ENCODE measurements at regions not wholly inside any gene's neighbourhood (a gene's known extent, or its start where the extent isn't known, plus 50 kb on each side); places are given as distances from the start of the nearest gene placed in this dataset.
"Not testable (repeated sequence)": the region's sequence is repeated elsewhere in the genome, so short reads cannot be mapped to it uniquely, and the experiment has no call there.

DNA sequence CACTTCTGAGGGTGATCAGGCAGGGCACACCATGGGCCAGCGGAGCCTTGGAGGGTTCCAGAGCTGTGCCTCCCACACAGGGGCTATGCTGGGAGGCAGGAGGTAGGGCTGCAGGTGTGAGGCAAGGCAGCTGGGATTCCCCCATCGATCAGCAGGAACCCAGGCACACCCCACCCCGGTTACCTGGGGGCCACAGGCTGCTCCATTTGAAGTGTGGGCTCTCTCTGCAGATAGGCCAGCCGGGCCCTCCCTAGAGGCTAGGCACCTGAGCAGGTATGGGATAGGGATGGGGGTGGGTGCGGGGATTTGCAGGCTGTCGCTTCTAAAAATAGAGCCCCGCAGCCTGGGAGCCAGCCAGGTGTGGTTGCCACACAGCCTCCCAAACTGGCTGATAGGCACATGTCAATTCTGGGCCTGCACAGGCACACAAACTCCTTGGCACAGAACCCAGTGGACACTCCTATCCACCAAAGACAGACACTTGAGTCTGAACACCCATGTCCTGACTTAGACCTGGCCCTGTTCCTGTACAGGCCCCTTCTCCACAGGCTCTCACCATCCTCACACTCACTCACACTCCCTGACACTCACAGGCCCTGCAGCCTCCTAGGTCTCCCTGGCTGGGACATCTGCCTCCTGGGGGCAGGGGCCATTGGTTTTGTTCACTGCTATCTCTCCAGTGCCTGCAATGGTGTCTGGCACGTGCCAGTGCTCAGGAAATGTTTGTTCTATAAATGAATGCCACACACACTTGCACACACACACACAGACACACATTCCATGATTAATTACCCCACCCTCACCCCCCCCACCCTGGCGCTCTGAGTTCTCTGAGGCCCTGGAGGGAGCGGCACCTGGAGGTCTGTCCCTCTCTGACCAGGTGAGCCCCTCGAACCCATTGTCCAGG, 73.4 kb downstream of the ZFP36L2 start:
- in situ Hi-C loops (cut with HindIII; ENCODE audit: low pct_unique_long_range_greater_than_20kb, low sequenced_read_pairs) = no loop called here
- no peak for DNase-seq (ENCODE audit: low read depth, low spot score)

- no peak for DNase-seq (ENCODE audit: low read depth, low spot score)
- in situ Hi-C loops (cut with HindIII; ENCODE audit: low pct_unique_long_range_greater_than_20kb, low sequenced_read_pairs) = no loop called here
These were observed 74.2 kb downstream of the ZFP36L2 start for GRCh38 chr2:43152186-43152585.

GRCh38 chr2:43149482-43150107, 76.8 kb downstream of the ZFP36L2 start:
- DNase-seq (ENCODE audit: low read depth, low spot score) = no peak
- in situ Hi-C loops (cut with HindIII; ENCODE audit: low pct_unique_long_range_greater_than_20kb, low sequenced_read_pairs) = no loop called here

DNA sequence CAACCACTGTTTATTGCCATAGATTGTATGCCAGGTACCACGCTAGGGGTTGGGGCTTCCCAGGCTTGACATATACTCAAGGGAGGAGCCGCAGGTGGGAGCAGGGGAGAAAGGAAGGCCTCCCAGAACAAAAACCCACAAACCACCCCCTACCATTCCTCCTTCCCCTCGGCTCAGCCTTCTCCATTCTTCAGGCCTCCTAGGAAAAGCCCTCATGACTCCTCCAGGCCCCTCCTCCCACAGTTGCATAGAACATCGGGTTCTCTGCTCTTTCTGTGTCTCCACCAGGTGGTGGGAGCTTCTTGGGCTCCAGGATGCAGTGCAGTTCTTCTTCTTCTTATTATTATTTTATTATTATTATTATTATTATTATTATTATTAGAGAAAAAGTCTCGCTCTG, 80.3 kb downstream of the ZFP36L2 start:
- no peak for DNase-seq (ENCODE audit: low read depth, low spot score)
- in situ Hi-C loops (cut with HindIII; ENCODE audit: low pct_unique_long_range_greater_than_20kb, low sequenced_read_pairs) = no loop called here

- in situ Hi-C loops (cut with HindIII; ENCODE audit: low pct_unique_long_range_greater_than_20kb, low sequenced_read_pairs) = no loop called here
- peak; percentile 54 for DNase-seq (ENCODE audit: low read depth, low spot score)
These were observed 82.1 kb downstream of the ZFP36L2 start for GRCh38 chr2:43144263-43144662.

- in situ Hi-C loops (cut with HindIII; ENCODE audit: low pct_unique_long_range_greater_than_20kb, low sequenced_read_pairs) = no loop called here
- no peak for DNase-seq (ENCODE audit: low read depth, low spot score)
These were observed 82.7 kb downstream of the ZFP36L2 start for GRCh38 chr2:43143756-43144155.

- in situ Hi-C loops (cut with HindIII; ENCODE audit: low pct_unique_long_range_greater_than_20kb, low sequenced_read_pairs) = no loop called here
- peak; percentile 33 for DNase-seq (ENCODE audit: low read depth, low spot score)
These were observed 83.4 kb downstream of the ZFP36L2 start for GRCh38 chr2:43142921-43143438.

DNA sequence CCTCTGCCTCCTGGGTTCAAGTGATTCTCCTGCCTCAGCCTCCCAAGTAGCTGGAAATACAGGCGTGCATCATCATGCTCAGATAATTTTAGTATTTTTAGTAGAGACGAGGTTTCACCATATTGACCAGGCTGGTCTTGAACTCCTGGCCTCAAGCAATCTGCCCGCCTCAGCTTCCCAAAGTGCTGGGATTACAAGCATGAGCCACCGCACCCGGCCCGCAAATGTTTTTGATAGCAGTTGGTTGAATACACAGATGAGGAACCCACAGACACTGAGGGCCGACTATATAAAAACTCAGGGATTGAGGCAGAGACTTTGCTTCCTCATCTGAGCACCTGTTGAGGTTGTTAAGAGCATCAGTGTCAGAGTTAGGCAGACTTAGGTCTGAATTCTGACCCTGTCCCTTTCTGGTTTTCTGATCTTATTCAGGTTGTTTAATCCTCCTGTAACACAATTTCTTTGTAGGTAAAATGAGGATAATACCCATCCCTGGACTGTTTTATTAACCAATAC, 84.7 kb downstream of the ZFP36L2 start:
- in situ Hi-C loops (cut with HindIII; ENCODE audit: low pct_unique_long_range_greater_than_20kb, low sequenced_read_pairs); DNase-seq (ENCODE audit: low read depth, low spot score): not testable (repeated sequence)

DNA sequence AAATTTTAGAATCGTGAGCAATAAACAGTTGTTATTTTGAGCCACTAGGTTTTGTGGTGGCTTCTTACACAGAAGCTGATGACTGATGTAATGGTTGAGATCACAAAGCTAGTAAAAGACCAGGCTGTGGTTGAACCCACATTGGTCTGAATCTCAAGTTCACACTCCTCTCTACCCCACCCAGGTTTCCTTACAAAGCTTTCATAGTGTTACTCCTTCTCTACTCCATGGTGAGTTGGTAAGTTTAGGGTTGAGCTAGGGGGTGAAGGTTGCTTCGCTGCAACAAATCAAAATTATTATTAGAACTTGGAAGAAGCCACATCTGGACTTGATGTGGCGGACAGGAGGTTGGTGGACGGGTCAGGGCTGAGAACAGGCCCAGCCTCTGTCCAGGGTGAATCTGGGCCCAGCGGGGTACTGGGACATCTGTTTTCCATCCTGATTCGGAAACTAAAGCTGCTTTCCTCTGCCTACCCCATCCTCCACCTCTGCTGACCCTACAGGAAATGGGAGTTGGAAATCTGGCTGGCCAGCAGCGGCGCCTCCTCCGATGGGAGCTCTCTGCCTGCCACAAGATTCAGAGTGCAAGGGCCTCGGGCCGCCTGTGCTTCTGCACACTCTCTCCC, 86.3 kb downstream of the ZFP36L2 start:
- no peak for DNase-seq (ENCODE audit: low read depth, low spot score)
- in situ Hi-C loops (cut with HindIII; ENCODE audit: low pct_unique_long_range_greater_than_20kb, low sequenced_read_pairs) = no loop called here

- DNase-seq (ENCODE audit: low read depth, low spot score) = no peak
- in situ Hi-C loops (cut with HindIII; ENCODE audit: low pct_unique_long_range_greater_than_20kb, low sequenced_read_pairs) = no loop called here
These were observed 86.9 kb downstream of the ZFP36L2 start for GRCh38 chr2:43139501-43139900.

DNA sequence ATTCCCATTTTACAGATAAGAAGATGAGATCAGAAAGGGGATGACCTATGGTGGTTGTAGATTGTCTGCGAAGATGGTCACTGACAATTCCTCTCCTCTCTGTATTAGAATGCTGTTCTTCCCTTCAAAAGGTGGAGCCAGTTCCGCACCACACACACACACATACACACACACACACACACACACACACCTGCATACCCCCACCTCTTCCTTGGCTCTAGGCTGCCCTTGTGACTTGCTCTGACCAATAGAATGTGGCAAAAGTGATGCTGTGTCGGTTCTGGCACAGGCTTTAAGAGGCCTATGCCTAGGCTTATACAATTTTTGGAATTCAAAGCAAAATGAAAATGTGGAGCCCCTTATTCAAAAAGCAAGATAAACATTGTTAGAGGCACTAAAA, 88.0 kb downstream of the ZFP36L2 start:
- in situ Hi-C loops (cut with HindIII; ENCODE audit: low pct_unique_long_range_greater_than_20kb, low sequenced_read_pairs) = no loop called here
- DNase-seq (ENCODE audit: low read depth, low spot score) = no peak

DNA sequence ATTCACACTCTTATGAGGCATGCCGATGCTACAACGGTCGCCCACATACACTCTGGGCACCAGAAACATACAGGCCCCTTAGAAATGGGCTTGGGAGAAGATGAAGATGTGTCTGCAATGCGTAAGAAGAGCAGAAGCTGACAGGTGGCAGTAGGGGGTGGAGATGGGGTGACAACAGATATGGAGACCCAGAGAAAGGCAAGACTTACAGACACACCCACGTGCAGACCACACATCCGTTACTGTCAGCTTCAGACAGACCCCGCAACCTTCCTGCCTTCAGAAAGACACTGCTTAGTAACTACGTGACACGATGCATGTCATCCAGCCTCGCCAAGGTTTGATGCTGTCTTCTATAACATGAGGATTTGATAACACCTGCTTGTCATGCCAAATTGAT, 89.5 kb downstream of the ZFP36L2 start:
- DNase-seq (ENCODE audit: low read depth, low spot score) = no peak
- in situ Hi-C loops (cut with HindIII; ENCODE audit: low pct_unique_long_range_greater_than_20kb, low sequenced_read_pairs) = no loop called here

DNA sequence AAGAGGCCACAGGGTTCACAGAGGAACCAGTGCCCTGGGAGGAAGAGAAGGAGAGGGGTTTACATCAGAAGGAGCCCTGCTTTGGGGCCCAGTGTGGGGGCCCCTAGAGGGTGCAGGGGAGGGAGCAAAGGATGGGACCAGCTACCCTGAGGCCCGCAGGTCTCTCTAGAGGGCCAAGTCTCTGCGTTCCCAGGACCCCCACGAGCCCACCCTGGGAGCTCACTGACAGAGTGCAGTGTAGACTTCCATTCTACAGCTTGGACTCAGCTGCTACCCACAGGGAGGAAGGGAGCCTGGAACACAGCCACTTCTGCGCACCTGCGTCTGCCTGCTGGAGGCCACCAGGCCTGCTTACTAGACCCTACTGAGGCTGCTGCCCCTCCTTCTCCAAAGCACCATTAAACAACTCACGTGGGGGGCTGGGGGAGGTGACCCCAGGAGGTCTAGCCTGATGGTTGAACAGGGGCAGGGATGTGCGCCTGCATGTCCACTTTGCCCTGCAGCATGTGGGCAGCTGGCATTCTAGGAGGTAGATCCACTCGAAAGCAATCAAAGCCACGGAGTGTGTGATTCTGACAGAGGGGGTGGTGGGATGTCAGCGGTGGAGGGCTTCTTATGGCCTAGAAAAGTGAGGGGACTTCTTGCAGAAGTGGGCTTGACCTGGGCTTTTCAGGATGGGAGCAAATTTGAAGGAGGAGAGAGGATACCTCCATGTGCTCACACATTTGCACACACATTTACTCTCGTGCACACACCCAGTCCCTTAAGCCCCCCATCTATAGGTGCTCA, 90.2 kb downstream of the ZFP36L2 start:
- DNase-seq (ENCODE audit: low read depth, low spot score) = no peak
- in situ Hi-C loops (cut with HindIII; ENCODE audit: low pct_unique_long_range_greater_than_20kb, low sequenced_read_pairs) = no loop called here

DNA sequence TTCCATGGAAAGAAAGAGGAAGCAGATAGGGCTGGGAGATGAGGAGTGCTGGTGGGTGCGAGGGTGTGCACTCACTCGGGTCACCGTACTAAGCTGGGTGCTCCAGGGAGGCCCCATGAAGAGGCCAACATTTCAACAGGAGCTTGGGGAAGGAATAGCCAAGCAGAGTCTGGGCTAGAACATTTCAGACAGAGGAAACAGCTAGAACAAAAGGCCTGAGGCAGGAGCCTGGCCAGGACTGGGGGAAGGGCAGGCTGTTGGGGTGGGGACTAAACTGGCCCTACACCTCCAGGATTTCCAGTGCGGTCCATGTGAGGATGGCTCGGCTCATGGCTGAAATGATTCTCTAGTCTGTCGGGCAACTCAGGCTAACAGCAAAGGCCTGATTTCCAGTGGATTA, 90.8 kb downstream of the ZFP36L2 start:
- no peak for DNase-seq (ENCODE audit: low read depth, low spot score)
- in situ Hi-C loops (cut with HindIII; ENCODE audit: low pct_unique_long_range_greater_than_20kb, low sequenced_read_pairs) = no loop called here

DNA sequence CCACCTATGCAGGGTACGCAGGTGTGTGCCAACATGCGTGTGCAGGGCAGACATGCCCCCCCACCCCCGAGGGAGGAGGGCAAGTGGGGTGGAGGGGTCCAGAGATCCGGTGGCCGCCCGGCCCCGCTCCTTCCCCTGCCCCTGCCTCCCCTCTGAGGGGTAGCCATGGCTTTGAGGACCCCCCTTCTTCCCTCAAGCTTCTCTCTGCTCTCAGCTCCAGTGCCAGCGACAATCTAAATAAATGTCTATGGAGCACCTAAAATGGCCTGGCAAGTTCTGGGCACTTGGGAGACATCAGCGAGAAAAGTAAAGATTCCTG, 91.9 kb downstream of the ZFP36L2 start:
- in situ Hi-C loops (cut with HindIII; ENCODE audit: low pct_unique_long_range_greater_than_20kb, low sequenced_read_pairs) = no loop called here

GRCh38 chr2:43133708-43134570, 92.5 kb downstream of the ZFP36L2 start:
- in situ Hi-C loops (cut with HindIII; ENCODE audit: low pct_unique_long_range_greater_than_20kb, low sequenced_read_pairs) = no loop called here
- DNase-seq (ENCODE audit: low read depth, low spot score) = no peak

More for the DNA sequence above, 91.9 kb downstream of the ZFP36L2 start:
- no peak for DNase-seq (ENCODE audit: low read depth, low spot score)

GRCh38 chr2:43133336-43133707, 93.1 kb downstream of the ZFP36L2 start:
- in situ Hi-C loops (cut with HindIII; ENCODE audit: low pct_unique_long_range_greater_than_20kb, low sequenced_read_pairs) = no loop called here

More at GRCh38 chr2:43133336-43133707, 93.1 kb downstream of the ZFP36L2 start:
- DNase-seq (ENCODE audit: low read depth, low spot score) = no peak

All from SK-MEL-5 (cell line).